Adrenal gland (tissue), 5 donors: ENCODE measurements at regions not wholly inside any gene's neighbourhood (a gene's known extent, or its start where the extent isn't known, plus 50 kb on each side); places are given as distances from the start of the nearest gene placed in this dataset.

Experiments
- CTCF ChIP-seq, 6 experiments: fragments of 450-650 bp in 4 of 6; fragments of 200-600 bp in 2 of 6; sonication (generic) in 1 of 6; IDR thresholded peaks; 1 replicate in 5 of 6; 2 replicates in 1 of 6; pipeline versions ENCODE4 v1.5.1 to v1.8.0; 2016 to 2021; ENCODE audit warnings: antibody characterized with exemption in 6 of 6, mild to moderate bottlenecking in 2 of 6, moderate library complexity in 1 of 6
- POLR2A ChIP-seq, 2 donors: fragments of 450-650 bp; IDR thresholded peaks; one replicate each; pipeline ENCODE4 v1.6.1; 2017; ENCODE audit warnings: antibody characterized with exemption in 2 of 2, mild to moderate bottlenecking in 2 of 2, moderate library complexity in 1 of 2
- donor health status: DM: no; HTN: no; CAD: no.

DNA sequence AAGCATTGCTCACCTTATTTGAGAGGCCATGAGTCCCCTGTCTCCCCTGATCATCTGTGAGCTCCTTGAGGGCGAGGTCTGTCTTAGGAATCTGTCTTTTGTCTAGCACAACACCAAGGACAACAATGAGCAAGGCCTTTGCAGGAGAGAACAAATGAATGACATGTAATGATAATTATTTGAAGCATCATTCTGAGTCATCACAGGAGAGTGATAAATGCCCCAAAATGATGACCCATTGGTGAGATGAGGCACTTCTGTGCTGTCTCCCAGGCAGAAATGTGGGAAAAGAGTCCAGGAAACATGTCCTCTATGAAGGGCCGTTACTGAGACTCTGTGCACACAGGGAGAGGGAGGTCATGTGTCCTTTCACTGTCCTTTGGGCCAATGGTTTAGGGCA, 105.2 kb upstream of the LRFN2 start:
- TF ChIP-seq CTCF (IDR thresholded peaks at IDR 0.05) (no peak), POLR2A (IDR thresholded peaks at IDR 0.05) (no peak)
